ENCODE measurements at regions not wholly inside any gene's neighbourhood (a gene's known extent, or its start where the extent isn't known, plus 50 kb on each side); places are given as distances from the start of the nearest gene placed in this dataset.

GRCh38 chr6:139443231-139444112 is 69.0 kb upstream of the CITED2 start:
- H3K9me2 ChIP-seq (ENCODE audit: low read depth, low read length), result no peaks in the 10 kb centered on the region
- no peaks in the 10 kb centered on the region for H4K20me1 ChIP-seq (ENCODE audit: insufficient read depth, low read length)
- H3K9ac ChIP-seq (ENCODE audit: low read length), result no peak overlapping the region
- no peaks in the 10 kb centered on the region for H3K79me2 ChIP-seq (ENCODE audit: insufficient read depth, low read length)
- no peaks in the 10 kb centered on the region for H3K4me1 ChIP-seq (ENCODE audit: insufficient read depth, low read length, severe bottlenecking)
- no peak overlapping the region for H3K4me3 ChIP-seq (ENCODE audit: low read depth, low read length, poor library complexity, severe bottlenecking)
- H3F3A ChIP-seq (ENCODE audit: insufficient read depth, low read length), result no peaks in the 10 kb centered on the region
- no peaks in the 10 kb centered on the region for H3K9me3 ChIP-seq (ENCODE audit: low read length)
- no peaks in the 10 kb centered on the region for H3K36me3 ChIP-seq (ENCODE audit: insufficient read depth, low read length)
- H3K27ac ChIP-seq (ENCODE audit: low read depth, low read length, poor library complexity, severe bottlenecking), result no peak overlapping the region
- no peak overlapping the region for H2AFZ ChIP-seq (ENCODE audit: low read length)
- TF ChIP-seq, protein P1, sequence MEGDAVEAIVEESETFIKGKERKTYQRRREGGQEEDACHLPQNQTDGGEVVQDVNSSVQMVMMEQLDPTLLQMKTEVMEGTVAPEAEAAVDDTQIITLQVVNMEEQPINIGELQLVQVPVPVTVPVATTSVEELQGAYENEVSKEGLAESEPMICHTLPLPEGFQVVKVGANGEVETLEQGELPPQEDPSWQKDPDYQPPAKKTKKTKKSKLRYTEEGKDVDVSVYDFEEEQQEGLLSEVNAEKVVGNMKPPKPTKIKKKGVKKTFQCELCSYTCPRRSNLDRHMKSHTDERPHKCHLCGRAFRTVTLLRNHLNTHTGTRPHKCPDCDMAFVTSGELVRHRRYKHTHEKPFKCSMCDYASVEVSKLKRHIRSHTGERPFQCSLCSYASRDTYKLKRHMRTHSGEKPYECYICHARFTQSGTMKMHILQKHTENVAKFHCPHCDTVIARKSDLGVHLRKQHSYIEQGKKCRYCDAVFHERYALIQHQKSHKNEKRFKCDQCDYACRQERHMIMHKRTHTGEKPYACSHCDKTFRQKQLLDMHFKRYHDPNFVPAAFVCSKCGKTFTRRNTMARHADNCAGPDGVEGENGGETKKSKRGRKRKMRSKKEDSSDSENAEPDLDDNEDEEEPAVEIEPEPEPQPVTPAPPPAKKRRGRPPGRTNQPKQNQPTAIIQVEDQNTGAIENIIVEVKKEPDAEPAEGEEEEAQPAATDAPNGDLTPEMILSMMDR (IDR thresholded peaks at IDR 0.05; ENCODE audit: low read length), result no peak
- TF ChIP-seq EZH2 (IDR thresholded peaks at IDR 0.05; ENCODE audit: borderline replicate concordance, low read length), result no peak
- H3K27me3 ChIP-seq (ENCODE audit: insufficient read depth, low read length), result no peaks in the 10 kb centered on the region
- H3K4me2 ChIP-seq (ENCODE audit: low read length), result no peak overlapping the region

DNA sequence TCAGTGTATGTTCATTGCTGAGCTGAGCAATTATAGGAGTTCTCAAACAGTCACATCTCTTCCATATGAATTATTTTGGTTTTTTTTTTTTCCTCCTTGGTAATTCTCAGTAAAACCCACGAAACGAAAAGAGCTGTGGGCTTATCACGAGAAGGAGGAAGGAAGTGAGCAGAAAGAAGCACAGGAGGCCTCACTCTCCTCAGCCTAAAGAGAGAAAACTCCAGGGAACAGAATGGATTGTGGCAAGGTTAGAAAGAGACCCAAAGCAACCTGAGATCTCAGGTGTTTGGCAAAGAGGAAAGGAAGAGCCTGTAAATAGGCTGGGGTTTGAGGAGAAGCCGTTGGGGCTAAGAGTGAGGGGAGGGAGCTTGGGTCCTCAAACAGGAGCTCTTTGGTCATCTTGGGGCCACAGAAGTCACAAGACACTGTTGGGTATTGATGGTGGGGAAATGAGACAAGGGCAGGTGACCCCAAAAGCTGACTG is 67.8 kb upstream of the CITED2 start:
- Histone ChIP-seq H3K4me3 (ENCODE audit: low read depth, low read length, poor library complexity, severe bottlenecking) (no peak overlapping the region), H3K36me3 (ENCODE audit: insufficient read depth, low read length) (no peaks in the 10 kb centered on the region), H3K9me2 (ENCODE audit: low read depth, low read length) (no peaks in the 10 kb centered on the region), H3K9ac (ENCODE audit: low read length) (no peak overlapping the region), H3K27ac (ENCODE audit: low read depth, low read length, poor library complexity, severe bottlenecking) (no peak overlapping the region), H3K9me3 (ENCODE audit: low read length) (no peaks in the 10 kb centered on the region), H2AFZ (ENCODE audit: low read length) (no peak overlapping the region), H3K27me3 (ENCODE audit: insufficient read depth, low read length) (no peaks in the 10 kb centered on the region), H3K4me2 (ENCODE audit: low read length) (no peak overlapping the region), H3K79me2 (ENCODE audit: insufficient read depth, low read length) (no peaks in the 10 kb centered on the region), H3F3A (ENCODE audit: insufficient read depth, low read length) (no peaks in the 10 kb centered on the region), H3K4me1 (ENCODE audit: insufficient read depth, low read length, severe bottlenecking) (no peaks in the 10 kb centered on the region), H4K20me1 (ENCODE audit: insufficient read depth, low read length) (no peaks in the 10 kb centered on the region)
- TF ChIP-seq, protein P1 (IDR thresholded peaks at IDR 0.05; ENCODE audit: low read length), result no peak
- TF ChIP-seq EZH2 (IDR thresholded peaks at IDR 0.05; ENCODE audit: borderline replicate concordance, low read length), result no peak

DNA sequence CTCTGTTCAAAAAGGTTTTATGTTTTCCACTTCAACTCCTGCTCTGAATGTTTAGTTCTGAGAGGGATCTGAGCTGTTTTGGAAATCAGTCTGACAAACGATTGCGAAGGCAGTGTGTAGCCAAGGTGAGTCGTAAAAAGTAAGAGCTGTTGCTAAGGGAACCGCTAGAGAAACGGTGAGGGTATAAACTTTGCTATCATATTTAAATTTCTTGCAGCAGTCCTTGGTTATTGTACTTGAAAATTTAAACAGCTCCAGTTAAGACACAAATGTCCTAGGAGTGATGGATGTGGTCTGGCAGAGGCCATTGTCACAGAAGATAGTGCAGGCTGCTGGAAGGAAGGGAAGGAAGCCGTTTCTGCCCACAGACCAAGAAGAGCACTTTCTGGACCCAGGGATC is 64.9 kb upstream of the CITED2 start:
- Histone ChIP-seq H3K27ac (ENCODE audit: low read depth, low read length, poor library complexity, severe bottlenecking) (no peak overlapping the region), H3F3A (ENCODE audit: insufficient read depth, low read length) (no peaks in the 10 kb centered on the region), H3K79me2 (ENCODE audit: insufficient read depth, low read length) (no peaks in the 10 kb centered on the region), H3K4me3 (ENCODE audit: low read depth, low read length, poor library complexity, severe bottlenecking) (no peak overlapping the region), H3K9me3 (ENCODE audit: low read length) (no peaks in the 10 kb centered on the region), H3K4me1 (ENCODE audit: insufficient read depth, low read length, severe bottlenecking) (no peaks in the 10 kb centered on the region), H3K9me2 (ENCODE audit: low read depth, low read length) (no peaks in the 10 kb centered on the region), H3K27me3 (ENCODE audit: insufficient read depth, low read length) (no peaks in the 10 kb centered on the region), H3K9ac (ENCODE audit: low read length) (no peak overlapping the region), H2AFZ (ENCODE audit: low read length) (no peak overlapping the region), H4K20me1 (ENCODE audit: insufficient read depth, low read length) (no peaks in the 10 kb centered on the region), H3K36me3 (ENCODE audit: insufficient read depth, low read length) (no peaks in the 10 kb centered on the region), H3K4me2 (ENCODE audit: low read length) (no peak overlapping the region)
- no peak for TF ChIP-seq EZH2 (IDR thresholded peaks at IDR 0.05; ENCODE audit: borderline replicate concordance, low read length)
- TF ChIP-seq, protein P1 (IDR thresholded peaks at IDR 0.05; ENCODE audit: low read length), result no peak
